Globus pallidus (tissue), 1 donor: ENCODE measurements at regions not wholly inside any gene's neighbourhood (a gene's known extent, or its start where the extent isn't known, plus 50 kb on each side); places are given as distances from the start of the nearest gene placed in this dataset.
A peak's percentile ranks its signal among the peaks of the same experiment; 100 is the strongest.

Experiments used
- DNase-seq: peaks from one replicate; pipeline ENCODE4 v3.0.0-alpha.2; 2015; ENCODE audit warnings: low spot score

- DNase-seq, result no peak
Observed at GRCh38 chr2:144703852-144704708, 184.2 kb upstream of the ZEB2 start.

GRCh38 chr2:144702051-144702450 is 182.1 kb upstream of the ZEB2 start:
- no peak for DNase-seq

- peak; percentile 45 for DNase-seq
Observed at GRCh38 chr2:144701259-144701658, 181.3 kb upstream of the ZEB2 start.

- DNase-seq, result no peak
Observed at GRCh38 chr2:144698156-144698555, 178.2 kb upstream of the ZEB2 start.

- DNase-seq, result no peak
Observed at GRCh38 chr2:144695657-144696056, 175.7 kb upstream of the ZEB2 start.

DNA sequence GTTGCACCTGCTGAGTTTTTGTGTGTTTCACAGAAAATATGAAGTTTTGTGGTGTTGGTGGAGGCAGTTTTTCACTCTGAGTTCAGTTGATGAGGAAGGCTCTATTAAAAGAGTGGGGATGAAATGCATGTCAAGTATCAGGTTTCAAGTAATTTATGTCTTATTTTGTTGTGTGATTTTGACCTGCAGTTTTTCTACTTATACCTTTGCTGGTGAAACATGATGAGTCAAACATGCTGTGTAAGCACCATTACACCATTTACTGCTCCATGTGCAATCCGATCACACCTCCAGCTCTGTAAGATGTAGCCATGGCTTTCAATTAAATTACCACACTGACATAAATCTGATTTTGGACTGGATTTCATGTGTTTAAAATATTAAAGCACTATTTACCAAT is 174.5 kb upstream of the ZEB2 start:
- no peak for DNase-seq

DNA sequence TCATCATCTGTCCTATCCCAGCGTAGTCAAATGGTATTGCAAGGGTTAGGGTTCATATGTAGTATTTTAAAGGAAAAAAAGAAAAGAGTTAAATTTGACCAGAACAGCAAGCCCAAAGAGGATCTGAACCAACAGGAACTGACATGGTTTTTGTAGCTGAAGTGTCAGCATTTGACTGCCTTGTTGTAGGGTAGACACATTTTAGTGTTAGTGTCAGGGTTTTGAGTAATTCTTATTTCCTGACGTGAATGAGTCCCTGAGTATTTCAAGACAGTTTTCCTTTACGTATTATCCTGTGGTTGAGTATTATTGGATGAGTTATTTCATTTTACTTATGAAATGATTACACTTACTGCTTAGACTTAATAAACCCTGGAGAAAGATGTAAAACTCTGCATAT is 173.3 kb upstream of the ZEB2 start:
- no peak for DNase-seq

DNA sequence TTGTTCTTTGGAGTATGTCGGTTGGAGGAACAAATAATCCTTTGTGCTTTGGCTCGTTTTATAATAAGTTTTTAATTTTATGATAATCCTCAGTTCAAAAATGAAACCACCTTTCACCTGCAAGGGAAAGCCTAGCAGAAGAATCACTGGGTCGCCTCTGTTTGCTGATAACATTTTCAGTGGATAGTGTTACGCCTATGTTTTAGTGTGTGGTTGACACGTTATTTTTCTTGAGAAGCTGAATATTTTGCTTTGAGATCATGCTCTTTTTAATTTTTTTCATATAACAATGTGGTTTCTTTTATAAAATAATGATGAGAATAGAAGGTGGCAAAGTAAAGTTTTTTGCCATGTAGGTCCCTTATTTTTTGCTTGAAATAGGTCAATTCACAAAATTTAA is 172.7 kb upstream of the ZEB2 start:
- DNase-seq, result no peak

- DNase-seq, result no peak
Observed at GRCh38 chr2:144690771-144691170, 170.9 kb upstream of the ZEB2 start.

- DNase-seq, result peak; percentile 49
Observed at GRCh38 chr2:144686518-144687215, 166.7 kb upstream of the ZEB2 start.

GRCh38 chr2:144683966-144684365 is 164.0 kb upstream of the ZEB2 start:
- no peak for DNase-seq

DNA sequence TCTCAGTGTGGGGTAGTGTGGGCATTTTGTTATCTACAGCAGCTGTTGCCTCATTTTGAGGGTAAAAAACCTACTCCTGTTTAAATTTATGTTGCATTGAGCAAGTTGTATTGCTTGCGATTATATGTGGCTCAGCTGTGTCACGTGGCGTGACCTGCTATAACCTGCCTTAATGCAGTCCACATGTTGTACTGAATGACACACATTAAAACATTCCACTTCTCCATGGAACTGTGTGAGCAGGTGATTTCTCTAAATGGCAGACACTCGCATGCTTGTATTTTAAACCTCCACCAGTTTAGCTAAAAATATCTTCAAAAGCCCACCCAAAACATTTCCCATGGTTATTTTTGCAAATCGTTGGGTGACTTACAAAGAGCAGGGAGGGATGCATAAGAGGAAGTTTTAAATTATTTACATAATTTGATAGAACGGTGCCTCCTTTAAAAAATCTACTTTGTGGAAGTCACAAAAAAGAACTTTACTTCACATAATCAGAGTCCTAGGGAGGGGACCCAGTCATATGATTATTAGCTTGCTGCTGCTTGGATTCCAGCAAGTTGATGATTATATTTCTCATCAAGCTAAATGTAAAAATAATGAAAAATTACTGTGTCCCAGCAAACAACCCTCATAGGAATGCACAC is 163.3 kb upstream of the ZEB2 start:
- no peak for DNase-seq

- DNase-seq, result no peak
Observed at GRCh38 chr2:144682248-144682647, 162.3 kb upstream of the ZEB2 start.

- no peak for DNase-seq
Observed at GRCh38 chr2:144681389-144681788, 161.5 kb upstream of the ZEB2 start.

DNA sequence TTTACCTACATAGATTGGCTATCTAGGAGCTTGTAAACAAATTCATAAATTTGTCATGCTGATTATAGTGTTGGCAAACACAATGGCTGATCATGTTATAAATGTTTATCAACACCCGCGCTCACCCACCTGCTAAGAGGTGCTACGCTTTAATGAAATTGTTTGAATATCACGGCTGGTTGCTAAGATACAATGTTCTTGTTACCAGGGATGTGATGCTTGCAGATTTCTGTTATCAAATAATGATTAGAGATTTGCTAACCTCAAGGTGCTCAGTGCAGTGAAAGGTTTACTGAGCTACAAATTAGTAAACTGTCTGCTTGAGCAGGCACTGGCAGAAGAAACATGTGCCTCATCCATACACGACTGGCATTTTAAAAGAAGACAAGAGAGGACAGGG is 160.0 kb upstream of the ZEB2 start:
- DNase-seq, result no peak

- DNase-seq, result no peak
Observed at GRCh38 chr2:144678736-144679135, 158.8 kb upstream of the ZEB2 start.

GRCh38 chr2:144675731-144676130 is 155.8 kb upstream of the ZEB2 start:
- DNase-seq, result no peak

- DNase-seq, result no peak
Observed at GRCh38 chr2:144675331-144675730, 155.4 kb upstream of the ZEB2 start.

GRCh38 chr2:144674071-144674470 is 154.2 kb upstream of the ZEB2 start:
- DNase-seq, result no peak

DNA sequence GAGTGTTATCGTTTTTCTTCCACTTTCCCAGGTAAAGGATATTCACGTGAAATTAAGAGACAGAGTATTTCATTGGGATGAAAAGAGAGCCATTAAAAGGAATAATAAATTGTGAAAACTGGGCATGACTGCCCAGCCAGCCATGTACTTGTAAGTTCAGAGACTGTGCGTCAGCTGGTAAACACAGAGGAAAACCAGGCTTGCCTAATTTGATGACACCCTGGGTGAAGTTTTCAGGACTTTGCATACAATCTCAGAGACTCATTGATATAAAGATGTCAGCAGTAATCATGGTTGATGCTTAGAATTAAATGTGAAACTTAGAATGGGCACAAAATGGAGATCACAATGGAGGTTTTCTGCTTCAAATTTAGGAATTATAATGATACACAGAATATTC is 153.5 kb upstream of the ZEB2 start:
- DNase-seq, result no peak

DNA sequence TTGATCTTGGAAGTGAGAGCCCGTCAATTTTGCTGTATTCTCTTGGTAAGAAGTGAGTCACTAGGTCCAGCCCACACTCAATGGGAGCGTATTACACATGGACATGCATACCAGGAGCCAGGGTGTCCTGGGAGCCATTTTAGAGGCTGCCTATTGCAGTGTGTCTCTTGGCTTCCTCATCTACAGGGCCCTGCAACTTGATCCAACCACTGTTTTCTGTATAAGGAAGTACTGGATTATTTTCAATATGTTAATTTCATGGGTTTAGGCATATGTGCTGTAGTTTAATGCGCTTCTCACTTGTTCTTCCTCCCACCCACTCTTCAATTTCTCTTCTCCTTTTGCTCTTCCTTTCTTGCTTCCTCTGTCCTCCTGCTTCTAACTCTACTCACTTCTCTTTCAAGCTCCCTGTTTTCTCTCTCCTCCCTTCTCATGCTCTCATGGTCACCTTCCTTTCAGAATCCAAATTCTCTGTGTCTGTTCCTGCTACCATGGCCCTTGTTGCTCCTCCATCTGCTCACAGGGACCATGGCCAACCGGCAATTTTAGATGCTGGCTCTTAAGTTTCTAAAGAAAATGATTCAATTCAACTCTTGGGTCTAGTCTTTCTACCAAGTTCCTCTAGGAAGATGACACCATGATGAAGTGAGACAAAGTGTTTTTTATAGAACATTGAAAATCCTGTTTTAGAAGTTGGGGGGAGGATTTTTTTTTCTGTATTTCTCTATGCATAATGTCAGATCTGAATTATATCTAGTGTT is 152.0 kb upstream of the ZEB2 start:
- DNase-seq, result no peak

GRCh38 chr2:144670738-144671137 is 150.8 kb upstream of the ZEB2 start:
- DNase-seq, result no peak
